ENCODE measurements at regions not wholly inside any gene's neighbourhood (a gene's known extent, or its start where the extent isn't known, plus 50 kb on each side); places are given as distances from the start of the nearest gene placed in this dataset.

DNA sequence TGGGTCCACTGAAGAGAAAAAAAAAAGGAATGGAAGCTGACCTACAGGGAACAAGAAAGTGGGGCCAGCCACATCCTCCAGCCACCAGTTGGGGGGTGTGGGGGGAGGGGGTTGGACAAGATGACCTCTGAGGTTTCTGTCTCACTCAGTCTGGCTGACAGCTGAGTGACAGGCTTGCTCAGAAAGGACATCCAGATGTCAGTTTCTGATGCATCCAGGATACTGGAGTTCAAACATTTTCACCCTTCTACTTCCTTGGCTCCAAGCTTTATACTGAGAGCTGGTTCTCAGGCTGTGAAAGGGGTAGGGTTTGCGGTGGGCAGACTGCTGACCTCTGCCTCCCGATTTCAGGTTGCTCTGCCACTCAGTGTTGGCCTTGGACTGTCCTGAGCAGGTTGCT lies 2178.3 kb downstream of the TP53TG3F start:
- no peaks in the 10 kb centered on the region for H3K27me3 ChIP-seq (ENCODE audit: control insufficient read depth, insufficient read depth, low read length)
- no peak overlapping the region for H3K27ac ChIP-seq (ENCODE audit: low read length)
- no peaks in the 10 kb centered on the region for H3K4me1 ChIP-seq (ENCODE audit: control insufficient read depth, insufficient read depth, low read length)
- ChIA-PET POLR2A (no interaction called here), CTCF (no interaction called here)
- intact Hi-C loops (cut with micrococcal nuclease; ENCODE audit: unreplicated experiment) (no loop called here), in situ Hi-C loops (cut with HindIII; ENCODE audit: low pct_unique_long_range_greater_than_20kb, low sequenced_read_pairs) (no loop called here)
- TF ChIP-seq TCF7L2 (IDR thresholded peaks at IDR 0.05; ENCODE audit: low read depth, low read length), result no peak
- no peak for TF ChIP-seq CTCF (IDR thresholded peaks at IDR 0.05)
- TF ChIP-seq POLR2AphosphoS5 (IDR thresholded peaks at IDR 0.05; ENCODE audit: low read depth, low read length), result no peak
- TF ChIP-seq, protein P1, sequence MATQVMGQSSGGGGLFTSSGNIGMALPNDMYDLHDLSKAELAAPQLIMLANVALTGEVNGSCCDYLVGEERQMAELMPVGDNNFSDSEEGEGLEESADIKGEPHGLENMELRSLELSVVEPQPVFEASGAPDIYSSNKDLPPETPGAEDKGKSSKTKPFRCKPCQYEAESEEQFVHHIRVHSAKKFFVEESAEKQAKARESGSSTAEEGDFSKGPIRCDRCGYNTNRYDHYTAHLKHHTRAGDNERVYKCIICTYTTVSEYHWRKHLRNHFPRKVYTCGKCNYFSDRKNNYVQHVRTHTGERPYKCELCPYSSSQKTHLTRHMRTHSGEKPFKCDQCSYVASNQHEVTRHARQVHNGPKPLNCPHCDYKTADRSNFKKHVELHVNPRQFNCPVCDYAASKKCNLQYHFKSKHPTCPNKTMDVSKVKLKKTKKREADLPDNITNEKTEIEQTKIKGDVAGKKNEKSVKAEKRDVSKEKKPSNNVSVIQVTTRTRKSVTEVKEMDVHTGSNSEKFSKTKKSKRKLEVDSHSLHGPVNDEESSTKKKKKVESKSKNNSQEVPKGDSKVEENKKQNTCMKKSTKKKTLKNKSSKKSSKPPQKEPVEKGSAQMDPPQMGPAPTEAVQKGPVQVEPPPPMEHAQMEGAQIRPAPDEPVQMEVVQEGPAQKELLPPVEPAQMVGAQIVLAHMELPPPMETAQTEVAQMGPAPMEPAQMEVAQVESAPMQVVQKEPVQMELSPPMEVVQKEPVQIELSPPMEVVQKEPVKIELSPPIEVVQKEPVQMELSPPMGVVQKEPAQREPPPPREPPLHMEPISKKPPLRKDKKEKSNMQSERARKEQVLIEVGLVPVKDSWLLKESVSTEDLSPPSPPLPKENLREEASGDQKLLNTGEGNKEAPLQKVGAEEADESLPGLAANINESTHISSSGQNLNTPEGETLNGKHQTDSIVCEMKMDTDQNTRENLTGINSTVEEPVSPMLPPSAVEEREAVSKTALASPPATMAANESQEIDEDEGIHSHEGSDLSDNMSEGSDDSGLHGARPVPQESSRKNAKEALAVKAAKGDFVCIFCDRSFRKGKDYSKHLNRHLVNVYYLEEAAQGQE (IDR thresholded peaks at IDR 0.05; ENCODE audit: insufficient read depth in 1 of 2, low read depth in 2 of 2, low read length in 1 of 2), result no peak
- no peak for TF ChIP-seq SIN3A (IDR thresholded peaks at IDR 0.05; ENCODE audit: borderline replicate concordance, insufficient read depth, low read depth, low read length)
- no peak overlapping the region for H3K4me3 ChIP-seq (ENCODE audit: low read depth in 2 of 2, low read length in 2 of 2)
- H3K9me3 ChIP-seq (ENCODE audit: control insufficient read depth, insufficient read depth, low read depth, low read length), result no peaks in the 10 kb centered on the region
- DNase-seq (ENCODE audit: low read depth, low spot score) (no peak), ATAC-seq (no peak)
- no peaks in the 10 kb centered on the region for H3K36me3 ChIP-seq (ENCODE audit: control insufficient read depth, insufficient read depth, low read length)
- no TSS peak for BruUV-seq (replicated peaks)

DNA sequence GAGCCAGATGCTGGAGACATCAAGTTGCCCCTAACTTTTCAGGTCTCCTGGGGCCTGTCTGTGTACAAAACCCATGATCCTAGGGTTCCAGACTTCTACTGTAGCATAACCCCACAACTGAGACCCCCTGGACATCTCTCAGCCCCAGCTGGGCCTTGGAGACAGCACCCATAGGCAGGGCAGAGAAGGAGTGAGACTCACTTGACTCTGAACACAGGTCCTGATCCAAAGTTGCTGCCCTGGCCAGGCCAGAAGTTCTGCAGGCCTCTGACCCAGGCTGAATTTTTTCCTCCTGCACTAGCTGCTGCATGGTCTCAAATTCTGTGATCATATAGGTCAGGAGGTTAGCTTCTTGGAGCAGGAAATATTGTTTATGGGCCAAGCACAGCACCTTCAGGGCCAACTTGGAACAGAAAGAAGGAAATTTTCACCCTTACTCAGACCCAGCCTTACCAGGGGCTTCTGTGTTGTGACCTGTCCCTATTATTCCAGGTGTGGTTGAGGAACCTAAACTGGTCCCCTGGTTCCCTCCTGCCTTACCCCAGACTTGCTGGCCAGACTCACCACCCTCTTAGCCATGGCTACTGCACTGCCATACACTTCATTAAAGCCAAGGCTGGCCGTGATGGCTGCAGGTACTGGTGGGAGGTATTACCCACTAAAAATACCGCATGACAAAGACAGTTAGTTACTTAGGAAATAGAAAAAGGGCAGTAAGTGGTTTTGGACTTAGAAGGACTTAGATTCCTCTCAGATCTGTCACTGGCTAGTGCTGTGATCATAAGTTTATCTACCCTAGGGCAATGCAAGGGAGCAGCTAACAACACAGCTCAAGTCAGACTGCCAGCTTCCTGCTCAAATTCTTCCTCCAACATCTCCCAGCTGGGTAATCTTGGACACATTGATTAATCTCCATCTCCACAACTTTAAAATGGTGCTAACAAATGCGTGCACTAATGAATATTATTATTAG lies 2180.1 kb downstream of the TP53TG3F start:
- no peak overlapping the region for H3K4me3 ChIP-seq (ENCODE audit: low read depth in 2 of 2, low read length in 2 of 2)
- CTCF ChIA-PET, result no interaction called here
- no peak for ATAC-seq
- intact Hi-C loops (cut with micrococcal nuclease; ENCODE audit: unreplicated experiment), result no loop called here
- H3K4me1 ChIP-seq (ENCODE audit: control insufficient read depth, insufficient read depth, low read length), result no peaks in the 10 kb centered on the region
- H3K27ac ChIP-seq (ENCODE audit: low read length), result no peak overlapping the region
- no peaks in the 10 kb centered on the region for H3K27me3 ChIP-seq (ENCODE audit: control insufficient read depth, insufficient read depth, low read length)
- BruUV-seq (replicated peaks), result no TSS peak
- in situ Hi-C loops (cut with HindIII; ENCODE audit: low pct_unique_long_range_greater_than_20kb, low sequenced_read_pairs), result no loop called here
- DNase-seq (ENCODE audit: low read depth, low spot score), result no peak
- no peaks in the 10 kb centered on the region for H3K9me3 ChIP-seq (ENCODE audit: control insufficient read depth, insufficient read depth, low read depth, low read length)
- no peak for TF ChIP-seq POLR2AphosphoS5 (IDR thresholded peaks at IDR 0.05; ENCODE audit: low read depth, low read length)
- no peak for TF ChIP-seq SIN3A (IDR thresholded peaks at IDR 0.05; ENCODE audit: borderline replicate concordance, insufficient read depth, low read depth, low read length)
- TF ChIP-seq TCF7L2 (IDR thresholded peaks at IDR 0.05; ENCODE audit: low read depth, low read length), result no peak
- TF ChIP-seq, protein P1 (IDR thresholded peaks at IDR 0.05; ENCODE audit: insufficient read depth in 1 of 2, low read depth in 2 of 2, low read length in 1 of 2), result no peak
- no peak for TF ChIP-seq CTCF (IDR thresholded peaks at IDR 0.05)
- POLR2A ChIA-PET, result no interaction called here
- H3K36me3 ChIP-seq (ENCODE audit: control insufficient read depth, insufficient read depth, low read length), result no peaks in the 10 kb centered on the region

All from Panc1 (cell line).